Kidney (tissue), 13 donors: ENCODE measurements at regions not wholly inside any gene's neighbourhood (a gene's known extent, or its start where the extent isn't known, plus 50 kb on each side); places are given as distances from the start of the nearest gene placed in this dataset.
A peak's percentile ranks its signal among the peaks of the same experiment; 100 is the strongest.

Source experiments
- DNase-seq, 5 donors: peaks; one replicate each; pipeline ENCODE4 v3.0.0-alpha.2; 2013 to 2020
- FAIRE-seq: peaks from 2 replicates; lab custom pipeline; 2012; peaks lifted over from hg19 to GRCh38; lab: Jason Lieb, UNC
- H3K27ac ChIP-seq, 2 donors: one replicate each; pipeline ENCODE4 v1.7.0; 2013; ENCODE audit warnings: low read depth in 2 of 2, low read length in 2 of 2, inconsistent platforms in 1 of 2
- H3K27me3 ChIP-seq: one replicate; pipeline ENCODE4 v1.7.1; 2013; ENCODE audit warnings: low read length, inconsistent platforms; ENCODE audit not compliant: control insufficient read depth, insufficient read depth
- H3K36me3 ChIP-seq, 3 donors: one replicate each; pipeline versions ENCODE4 v1.7.0 to v1.7.1; 2013; ENCODE audit warnings: low read length in 3 of 3, control low read depth in 1 of 3, inconsistent platforms in 1 of 3; ENCODE audit not compliant: insufficient read depth in 3 of 3, control insufficient read depth in 2 of 3
- H3K4me1 ChIP-seq, 3 donors: one replicate each; pipeline versions ENCODE4 v1.7.0 to v1.7.1; 2013; ENCODE audit warnings: low read length in 3 of 3, inconsistent platforms in 1 of 3, low read depth in 1 of 3; ENCODE audit not compliant: control insufficient read depth in 2 of 3, insufficient read depth in 2 of 3
- H3K4me3 ChIP-seq, 3 donors: one replicate each; pipeline versions ENCODE4 v1.7.0 to v1.8.1; 2013; ENCODE audit warnings: low read length in 3 of 3, control low read depth in 1 of 3, inconsistent platforms in 1 of 3
- H3K9ac ChIP-seq, 3 donors: one replicate each; pipeline versions ENCODE4 v1.7.0 to v1.7.1; 2013; ENCODE audit warnings: low read length in 3 of 3, control low read depth in 1 of 3, inconsistent platforms in 1 of 3
- H3K9me3 ChIP-seq, 3 donors: one replicate each; pipeline versions ENCODE4 v1.7.0 to v1.7.1; 2013; ENCODE audit warnings: low read length in 3 of 3, control low read depth in 1 of 3, inconsistent platforms in 1 of 3; ENCODE audit not compliant: control insufficient read depth in 2 of 3, insufficient read depth in 1 of 3
- intact Hi-C: fragments of 100-400 bp; cut with DNase I; formaldehyde crosslinking; loops from one replicate; pipeline ENCODE4 v1.11.1; 2022
- TF ChIP-seq, protein P1 (sequence below): IDR thresholded peaks from 3 replicates; pipeline ENCODE4 v1.5.1; 2012; ENCODE audit warnings: mild to moderate bottlenecking, moderate library complexity, borderline replicate concordance; ENCODE audit not compliant: insufficient read depth; ENCODE audit errors: extremely low read depth
- donor health status: control.
- donor health status: control.
- donor health status: control.
- donor health status: control.
- donor health status: control.
- donor health status: DM: yes; HTN: yes; CAD: no.
- donor health status: Normal renal cell carcinoma (clear cell type).

GRCh38 chr21:43360441-43361126 lies 66.3 kb downstream of the SIK1 start:
- no peak for DNase-seq
- H3K27me3 ChIP-seq: no peaks in the 10 kb centered on the region
- no peaks in the 10 kb centered on the region for H3K36me3 ChIP-seq
- H3K4me3 ChIP-seq: peak overlapping the region in 1 of 3 donors; percentile 11
- TF ChIP-seq, protein P1, sequence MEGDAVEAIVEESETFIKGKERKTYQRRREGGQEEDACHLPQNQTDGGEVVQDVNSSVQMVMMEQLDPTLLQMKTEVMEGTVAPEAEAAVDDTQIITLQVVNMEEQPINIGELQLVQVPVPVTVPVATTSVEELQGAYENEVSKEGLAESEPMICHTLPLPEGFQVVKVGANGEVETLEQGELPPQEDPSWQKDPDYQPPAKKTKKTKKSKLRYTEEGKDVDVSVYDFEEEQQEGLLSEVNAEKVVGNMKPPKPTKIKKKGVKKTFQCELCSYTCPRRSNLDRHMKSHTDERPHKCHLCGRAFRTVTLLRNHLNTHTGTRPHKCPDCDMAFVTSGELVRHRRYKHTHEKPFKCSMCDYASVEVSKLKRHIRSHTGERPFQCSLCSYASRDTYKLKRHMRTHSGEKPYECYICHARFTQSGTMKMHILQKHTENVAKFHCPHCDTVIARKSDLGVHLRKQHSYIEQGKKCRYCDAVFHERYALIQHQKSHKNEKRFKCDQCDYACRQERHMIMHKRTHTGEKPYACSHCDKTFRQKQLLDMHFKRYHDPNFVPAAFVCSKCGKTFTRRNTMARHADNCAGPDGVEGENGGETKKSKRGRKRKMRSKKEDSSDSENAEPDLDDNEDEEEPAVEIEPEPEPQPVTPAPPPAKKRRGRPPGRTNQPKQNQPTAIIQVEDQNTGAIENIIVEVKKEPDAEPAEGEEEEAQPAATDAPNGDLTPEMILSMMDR: no peak
- H3K27ac ChIP-seq: peak overlapping the region in 1 of 2 donors; percentile 93
- no peak for FAIRE-seq
- H3K9ac ChIP-seq: peak overlapping the region in 1 of 3 donors; percentile 75
- H3K9me3 ChIP-seq: no peaks in the 10 kb centered on the region
- intact Hi-C loops: no loop called here
- H3K4me1 ChIP-seq: peaks cover 0 to 6% (median 0%) of the 10 kb centered on the region in 3 donors

DNA sequence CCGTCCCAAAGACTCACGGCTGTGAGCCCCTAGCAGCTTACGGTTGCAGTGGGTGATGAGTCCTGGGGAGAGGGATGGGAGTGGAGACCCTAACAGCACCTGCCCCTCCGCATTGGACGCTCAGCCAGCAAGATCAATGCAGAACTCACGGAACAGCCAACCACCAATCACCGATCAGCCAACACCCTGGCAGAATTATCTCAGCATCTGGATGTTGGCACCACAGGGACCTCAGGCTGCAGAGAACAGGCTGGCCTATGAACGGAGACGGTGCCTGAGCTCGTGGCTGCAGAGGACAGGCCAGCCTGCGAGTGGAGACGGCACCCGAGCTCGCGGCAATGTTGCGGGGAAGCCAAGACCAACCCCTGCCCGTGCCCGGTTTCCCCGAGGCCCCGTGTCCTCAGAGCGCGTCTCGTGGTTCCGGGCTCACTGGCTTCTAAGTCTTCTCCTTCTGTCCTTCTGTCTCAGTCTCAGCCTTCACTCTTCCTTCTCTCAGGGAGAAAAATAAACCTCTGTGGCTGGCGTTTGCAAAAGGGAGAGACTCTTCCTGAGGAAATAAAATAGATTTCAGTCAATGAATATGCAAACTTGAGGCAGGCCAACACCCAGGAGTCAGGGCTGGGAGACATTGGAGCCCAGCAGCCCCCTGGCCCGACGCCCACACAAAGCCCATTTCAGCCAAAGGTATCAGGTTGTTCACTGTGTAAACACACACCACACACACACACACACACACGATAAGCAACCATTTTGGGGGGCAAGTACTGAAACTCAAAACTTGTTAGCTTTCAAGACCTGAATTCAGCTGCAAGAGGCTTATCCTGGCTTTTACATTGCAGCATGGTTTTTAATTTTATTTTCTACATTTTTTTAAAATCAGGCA lies 67.8 kb downstream of the SIK1 start:
- no peaks in the 10 kb centered on the region for H3K36me3 ChIP-seq
- H3K4me1 ChIP-seq: peaks cover 0 to 2% (median 0%) of the 10 kb centered on the region in 3 donors
- TF ChIP-seq, protein P1: no peak
- FAIRE-seq (no peak), DNase-seq (peak in 4 of 5 donors; percentile 65 to 77 (median 72))
- no peak overlapping the region for H3K4me3 ChIP-seq
- intact Hi-C loops: no loop called here
- no peaks in the 10 kb centered on the region for H3K27me3 ChIP-seq
- H3K9me3 ChIP-seq: no peaks in the 10 kb centered on the region
- H3K9ac ChIP-seq: no peak overlapping the region
- no peak overlapping the region for H3K27ac ChIP-seq

GRCh38 chr21:43357715-43358430 lies 69.1 kb downstream of the SIK1 start:
- peaks cover 0 to 2% (median 0%) of the 10 kb centered on the region in 3 donors for H3K4me1 ChIP-seq
- H3K36me3 ChIP-seq: no peaks in the 10 kb centered on the region
- no peak overlapping the region for H3K4me3 ChIP-seq
- H3K9ac ChIP-seq: no peak overlapping the region
- DNase-seq (no peak), FAIRE-seq (no peak)
- TF ChIP-seq, protein P1: no peak
- intact Hi-C loops: no loop called here
- H3K9me3 ChIP-seq: no peaks in the 10 kb centered on the region
- no peaks in the 10 kb centered on the region for H3K27me3 ChIP-seq
- H3K27ac ChIP-seq: no peak overlapping the region
